Endothelial cell (in vitro differentiated cells): ENCODE measurements at regions not wholly inside any gene's neighbourhood (a gene's known extent, or its start where the extent isn't known, plus 50 kb on each side); places are given as distances from the start of the nearest gene placed in this dataset.

Experiments used
- DNase-seq: peaks from one replicate; pipeline ENCODE4 v3.0.0; 2021; ENCODE audit warnings: low spot score
- H3K27ac Mint-ChIP-seq: one replicate; pipeline ENCODE4 v1.8.0; 2021; ENCODE audit warnings: mixed read lengths, inconsistent platforms; ENCODE audit not compliant: unreplicated experiment
- H3K27me3 Mint-ChIP-seq: one replicate; pipeline ENCODE4 v1.8.0; 2021; ENCODE audit warnings: mild to moderate bottlenecking, moderate library complexity, mixed read lengths, inconsistent platforms; ENCODE audit not compliant: unreplicated experiment
- H3K36me3 Mint-ChIP-seq: one replicate; pipeline ENCODE4 v1.8.0; 2021; ENCODE audit warnings: mild to moderate bottlenecking, low read depth, mixed read lengths, inconsistent platforms; ENCODE audit not compliant: unreplicated experiment
- H3K4me1 Mint-ChIP-seq: one replicate; pipeline ENCODE4 v1.8.0; 2021; ENCODE audit warnings: mild to moderate bottlenecking, mixed read lengths, inconsistent platforms; ENCODE audit not compliant: unreplicated experiment
- H3K4me3 Mint-ChIP-seq: one replicate; pipeline ENCODE4 v1.8.0; 2021; ENCODE audit warnings: mild to moderate bottlenecking, mixed read lengths, inconsistent platforms; ENCODE audit not compliant: unreplicated experiment
- H3K9me3 Mint-ChIP-seq: one replicate; pipeline ENCODE4 v1.8.0; 2021; ENCODE audit warnings: mixed read lengths, inconsistent platforms; ENCODE audit not compliant: unreplicated experiment
- TF ChIP-seq, protein P1 (sequence below): fragments of 200-600 bp; sonication (generic); IDR thresholded peaks from one replicate; pipeline ENCODE4 v1.5.0; 2021; ENCODE audit warnings: antibody characterized with exemption; ENCODE audit not compliant: unreplicated experiment

DNA sequence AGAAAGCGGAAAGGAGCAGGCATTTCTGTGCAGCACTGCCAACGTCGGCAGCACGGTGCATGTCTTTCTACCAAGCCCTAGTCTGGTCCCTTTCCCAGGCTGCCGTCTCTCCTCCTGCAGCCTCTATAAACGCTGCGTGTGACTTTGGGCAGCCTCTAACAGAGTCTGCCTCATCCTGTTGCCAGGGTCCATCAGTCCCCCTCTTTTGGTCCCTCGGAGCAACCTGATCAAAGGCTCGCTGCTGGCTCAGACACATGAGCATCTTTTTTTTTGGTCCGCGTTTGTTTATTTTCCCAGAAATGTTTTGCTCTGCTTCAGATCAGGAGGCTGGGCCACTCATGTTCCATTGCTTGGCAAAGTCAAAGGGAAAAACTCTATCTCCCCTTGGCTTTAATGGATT, 166.8 kb upstream of the CST7 start:
- Mint-ChIP-seq H3K4me3 (no peak overlapping the region), H3K4me1 (no peaks in the 10 kb centered on the region), H3K27ac (no peak overlapping the region), H3K27me3 (peaks cover 2% of the 10 kb centered on the region), H3K9me3 (no peaks in the 10 kb centered on the region), H3K36me3 (no peaks in the 10 kb centered on the region)
- TF ChIP-seq, protein P1, sequence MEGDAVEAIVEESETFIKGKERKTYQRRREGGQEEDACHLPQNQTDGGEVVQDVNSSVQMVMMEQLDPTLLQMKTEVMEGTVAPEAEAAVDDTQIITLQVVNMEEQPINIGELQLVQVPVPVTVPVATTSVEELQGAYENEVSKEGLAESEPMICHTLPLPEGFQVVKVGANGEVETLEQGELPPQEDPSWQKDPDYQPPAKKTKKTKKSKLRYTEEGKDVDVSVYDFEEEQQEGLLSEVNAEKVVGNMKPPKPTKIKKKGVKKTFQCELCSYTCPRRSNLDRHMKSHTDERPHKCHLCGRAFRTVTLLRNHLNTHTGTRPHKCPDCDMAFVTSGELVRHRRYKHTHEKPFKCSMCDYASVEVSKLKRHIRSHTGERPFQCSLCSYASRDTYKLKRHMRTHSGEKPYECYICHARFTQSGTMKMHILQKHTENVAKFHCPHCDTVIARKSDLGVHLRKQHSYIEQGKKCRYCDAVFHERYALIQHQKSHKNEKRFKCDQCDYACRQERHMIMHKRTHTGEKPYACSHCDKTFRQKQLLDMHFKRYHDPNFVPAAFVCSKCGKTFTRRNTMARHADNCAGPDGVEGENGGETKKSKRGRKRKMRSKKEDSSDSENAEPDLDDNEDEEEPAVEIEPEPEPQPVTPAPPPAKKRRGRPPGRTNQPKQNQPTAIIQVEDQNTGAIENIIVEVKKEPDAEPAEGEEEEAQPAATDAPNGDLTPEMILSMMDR: no peak
- DNase-seq: no peak

DNA sequence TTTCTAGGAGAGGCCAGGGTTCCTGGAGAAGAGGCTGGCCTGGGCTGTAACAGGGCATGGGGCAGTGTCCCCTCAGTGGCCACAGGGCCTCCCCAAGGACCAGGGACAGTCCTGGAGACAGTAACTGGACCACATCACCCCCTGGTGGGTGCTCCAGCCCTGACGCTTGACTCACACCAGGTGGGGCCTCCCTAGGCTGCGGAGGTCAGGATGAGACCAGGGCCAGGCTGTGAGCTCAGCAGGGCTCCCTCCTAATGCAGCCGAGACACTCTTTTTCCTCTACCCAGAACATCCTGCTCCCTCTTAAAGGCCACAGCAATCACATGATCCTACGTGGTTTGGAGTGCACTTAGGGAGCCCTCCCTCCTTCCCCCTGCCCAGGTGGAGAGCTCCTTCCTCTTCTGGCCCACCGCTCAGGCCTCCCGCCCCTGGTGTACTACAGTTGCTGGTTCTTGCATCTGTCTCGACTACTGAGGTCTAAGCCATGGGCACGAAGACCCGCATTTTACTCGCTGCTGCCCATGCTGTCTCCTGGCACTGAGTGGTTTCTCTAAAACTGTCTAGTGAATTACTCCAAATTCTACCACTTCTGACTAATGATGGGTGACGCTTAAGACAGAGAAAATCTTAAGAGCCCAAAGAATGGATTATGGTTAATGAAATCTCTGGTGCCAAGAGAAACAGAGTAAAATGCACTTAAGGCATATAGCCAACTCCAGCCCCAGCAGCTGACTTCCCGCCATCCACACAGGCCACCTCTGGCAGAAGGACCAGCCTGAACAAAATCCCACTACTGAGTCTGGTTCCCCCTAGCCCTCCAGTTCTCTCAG, 166.1 kb upstream of the CST7 start:
- Mint-ChIP-seq H3K9me3 (no peaks in the 10 kb centered on the region), H3K27ac (peak overlapping the region; percentile 30), H3K4me3 (no peak overlapping the region), H3K4me1 (no peaks in the 10 kb centered on the region), H3K36me3 (no peaks in the 10 kb centered on the region), H3K27me3 (peaks cover 2% of the 10 kb centered on the region)
- peak; percentile 49 for DNase-seq
- TF ChIP-seq, protein P1: no peak

DNA sequence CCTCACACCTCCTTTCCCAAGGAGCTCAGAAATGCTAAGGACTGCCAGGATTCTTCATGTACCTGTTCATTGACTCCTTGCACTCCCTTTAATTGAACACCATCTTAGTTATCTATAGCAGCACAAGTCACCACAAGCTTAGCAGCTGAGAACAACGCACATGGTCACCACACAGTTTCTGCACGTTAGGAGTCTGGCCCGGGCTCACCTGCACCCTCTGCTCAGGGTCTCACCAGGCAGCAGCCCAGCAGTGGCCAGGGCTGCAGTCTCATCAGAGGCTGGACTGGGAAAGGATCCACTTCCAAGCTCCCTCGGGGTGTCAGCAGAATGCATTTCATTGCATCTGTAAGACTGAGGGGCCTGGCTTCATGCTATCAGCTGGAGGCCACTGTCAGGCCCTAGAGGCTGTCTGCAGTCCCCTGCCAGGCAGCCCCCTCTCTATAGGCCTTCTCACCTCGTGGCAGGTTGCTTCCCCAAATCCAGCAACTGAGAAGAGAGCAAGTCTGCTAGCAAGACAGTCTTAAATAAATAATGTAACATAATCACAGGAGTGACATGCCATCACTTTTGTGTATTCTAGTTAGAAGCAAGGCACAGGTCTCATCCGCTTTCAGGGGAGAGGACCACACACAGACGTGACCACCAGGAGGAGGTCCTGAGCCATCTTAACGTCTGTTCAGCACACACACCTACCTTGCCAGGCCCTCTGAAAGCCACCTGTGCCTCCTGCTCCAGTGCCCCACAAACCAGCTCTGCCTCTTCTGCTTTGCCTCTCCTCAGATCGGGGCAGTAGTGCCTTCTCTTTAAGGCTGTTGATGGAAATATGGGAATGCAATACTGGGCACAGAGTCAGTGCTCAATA, 165.2 kb upstream of the CST7 start:
- Mint-ChIP-seq H3K27me3 (peaks cover 7% of the 10 kb centered on the region), H3K36me3 (no peaks in the 10 kb centered on the region), H3K4me3 (no peak overlapping the region), H3K27ac (no peak overlapping the region), H3K9me3 (no peaks in the 10 kb centered on the region), H3K4me1 (no peaks in the 10 kb centered on the region)
- TF ChIP-seq, protein P1: no peak
- DNase-seq: peak; percentile 30

DNA sequence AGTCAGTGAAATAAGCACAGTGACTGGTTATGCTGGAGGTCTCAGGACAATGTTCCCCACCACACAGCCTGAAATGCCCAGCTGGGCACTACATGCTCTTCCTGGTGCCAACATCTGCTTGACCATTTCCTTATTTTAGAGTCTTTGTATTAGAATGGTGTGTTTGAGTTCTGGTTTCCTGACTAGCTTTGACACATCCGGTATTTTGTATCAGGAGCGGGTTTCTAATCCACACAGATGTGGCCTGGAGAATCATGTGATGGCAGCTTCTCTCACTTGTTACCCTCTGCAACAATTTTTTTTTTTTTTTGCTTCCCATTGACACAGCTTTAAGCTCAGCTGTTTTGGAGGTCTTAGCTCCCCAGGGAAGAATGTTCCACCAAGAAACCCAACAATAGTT, 164.5 kb upstream of the CST7 start:
- Mint-ChIP-seq H3K4me1 (no peaks in the 10 kb centered on the region), H3K4me3 (no peak overlapping the region), H3K27ac (no peak overlapping the region), H3K36me3 (no peaks in the 10 kb centered on the region), H3K27me3 (peaks cover 7% of the 10 kb centered on the region), H3K9me3 (no peaks in the 10 kb centered on the region)
- TF ChIP-seq, protein P1: no peak
- DNase-seq: no peak
